B cell (primary cell): ENCODE measurements at regions not wholly inside any gene's neighbourhood (a gene's known extent, or its start where the extent isn't known, plus 50 kb on each side); places are given as distances from the start of the nearest gene placed in this dataset.

ENCODE experiments used
- ATAC-seq: fragments of 200-7000 bp; cut with Tn5 transposase; one replicate; pipeline ENCODE4 v1.10.0; 2021; ENCODE audit warnings: low read depth, mild to moderate bottlenecking, moderate number of reproducible peaks, moderate library complexity
- CTCF ChIA-PET: fragments of 350-600 bp; sonication (Branson Sonifier 250); formaldehyde crosslinking; loops from one replicate; lab custom pipeline; 2021; ENCODE audit warnings: antibody characterized with exemption, inconsistent platforms; lab: Charles Lee
- POLR2A ChIA-PET: fragments of 350-600 bp; sonication (Branson Sonifier 250); formaldehyde crosslinking; loops from one replicate; lab custom pipeline; 2021; ENCODE audit warnings: antibody characterized with exemption; lab: Charles Lee
- DNase-seq: peaks from one replicate; pipeline ENCODE4 v3.0.0; 2013
- H2AFZ ChIP-seq: 2 replicates; pipeline ENCODE4 v1.6.1; 2012; ENCODE audit warnings: mild to moderate bottlenecking, low read depth, low read length; ENCODE audit not compliant: insufficient read depth, poor library complexity, severe bottlenecking
- H3K27ac ChIP-seq, 2 donors: 1 replicate in 1 of 2; 2 replicates in 1 of 2; pipeline ENCODE4 v1.5.1; 2012 to 2013; ENCODE audit warnings: low read length in 2 of 2, mild to moderate bottlenecking in 2 of 2, moderate library complexity in 1 of 2
- H3K27me3 ChIP-seq, 4 experiments: fragments of 200-600 bp in 1 of 4; sonication (generic) in 1 of 4; replicated peaks in 1 of 4; 1 replicate in 2 of 4; 2 replicates in 2 of 4; pipeline versions ENCODE4 v1.6.1 to v1.7.0; 2013 to 2016; ENCODE audit warnings: low read length in 3 of 4, mild to moderate bottlenecking in 2 of 4, mixed read lengths in 1 of 4, moderate library complexity in 1 of 4; ENCODE audit not compliant: insufficient read depth in 4 of 4, control insufficient read depth in 3 of 4; ENCODE audit errors: control extremely low read depth in 1 of 4
- H3K36me3 ChIP-seq, 2 experiments: replicated peaks in 1 of 2; 1 replicate in 1 of 2; 2 replicates in 1 of 2; pipeline versions ENCODE4 v1.6.1 to v1.7.1; 2013; ENCODE audit warnings: low read length in 1 of 2; ENCODE audit not compliant: insufficient read depth in 2 of 2, control insufficient read depth in 1 of 2; ENCODE audit errors: control extremely low read depth in 1 of 2, extremely low read depth in 1 of 2
- H3K4me1 ChIP-seq, 2 donors: fragments of 200-600 bp in 1 of 2; sonication (generic) in 1 of 2; 1 replicate in 1 of 2; 2 replicates in 1 of 2; pipeline versions ENCODE4 v1.5.1 to v1.6.1; 2013 to 2017; ENCODE audit warnings: low read length in 2 of 2; ENCODE audit not compliant: control insufficient read depth in 2 of 2, insufficient read depth in 2 of 2
- H3K4me2 ChIP-seq: replicated peaks from 2 replicates; pipeline ENCODE3; 2012; ENCODE audit warnings: mild to moderate bottlenecking, low read depth, low read length; ENCODE audit not compliant: poor library complexity, severe bottlenecking
- H3K4me3 ChIP-seq, 5 experiments: fragments of 200-600 bp in 1 of 5; sonication (generic) in 1 of 5; 1 replicate in 3 of 5; 2 replicates in 2 of 5; pipeline versions ENCODE4 v1.5.1 to v1.7.0; 2011 to 2016; ENCODE audit warnings: low read length in 4 of 5, mild to moderate bottlenecking in 4 of 5, low read depth in 2 of 5, control low read depth in 1 of 5, moderate library complexity in 1 of 5; ENCODE audit not compliant: insufficient read depth in 1 of 5; ENCODE audit errors: control extremely low read depth in 1 of 5, extremely low read depth in 1 of 5
- H3K79me2 ChIP-seq: fragments of 200-600 bp; sonication (generic); one replicate; pipeline ENCODE4 v1.6.0; 2016; ENCODE audit warnings: low read length; ENCODE audit not compliant: control insufficient read depth, insufficient read depth
- H3K9ac ChIP-seq: fragments of 200-600 bp; sonication (generic); 2 replicates; pipeline ENCODE4 v1.6.1; 2017; ENCODE audit warnings: mild to moderate bottlenecking, low read length, moderate library complexity
- H3K9me3 ChIP-seq, 3 donors: one replicate each; pipeline versions ENCODE4 v1.6.1 to v1.7.1; 2013; ENCODE audit warnings: low read length in 2 of 3; ENCODE audit not compliant: control insufficient read depth in 2 of 3, insufficient read depth in 1 of 3; ENCODE audit errors: control extremely low read depth in 1 of 3
- H4K20me1 ChIP-seq: 2 replicates; pipeline ENCODE4 v1.6.0; 2012; ENCODE audit warnings: mild to moderate bottlenecking, low read length; ENCODE audit not compliant: insufficient read depth, control insufficient read depth, poor library complexity, severe bottlenecking
- H3K27ac Mint-ChIP-seq: one replicate; pipeline ENCODE4 v1.8.0; 2021; ENCODE audit warnings: mixed read lengths
- H3K27me3 Mint-ChIP-seq: one replicate; pipeline ENCODE4 v1.8.0; 2021; ENCODE audit warnings: mixed read lengths
- H3K4me1 Mint-ChIP-seq: one replicate; pipeline ENCODE4 v1.8.0; 2021; ENCODE audit warnings: mixed read lengths
- H3K4me3 Mint-ChIP-seq: one replicate; pipeline ENCODE4 v1.8.0; 2021; ENCODE audit warnings: mixed read lengths
- H3K9me3 Mint-ChIP-seq: one replicate; pipeline ENCODE4 v1.8.0; 2022; ENCODE audit warnings: mixed read lengths; ENCODE audit not compliant: insufficient read depth
- CTCF ChIP-seq: fragments of 200-600 bp; IDR thresholded peaks from one replicate; pipeline ENCODE4 v1.8.0; 2022; ENCODE audit warnings: antibody characterized with exemption, mild to moderate bottlenecking
- EZH2 ChIP-seq: IDR thresholded peaks from 2 replicates; pipeline ENCODE4 v1.6.1; 2012; ENCODE audit warnings: borderline replicate concordance, low read depth, mild to moderate bottlenecking, moderate library complexity, low read length; ENCODE audit not compliant: insufficient read depth, poor library complexity, severe bottlenecking
- WGBS: methylation state at CpG from one replicate; pipeline ENCODE4 v1.1.5; 2013; ENCODE audit warnings: missing lambda C conversion rate; ENCODE audit not compliant: insufficient coverage; 5-methylcytosine and 5-hydroxymethylcytosine counted together
- intact Hi-C: fragments of 100-400 bp; cut with micrococcal nuclease; formaldehyde crosslinking; loops from one replicate; pipeline ENCODE4 v1.10.0; 2022

- no peak overlapping the region for H3K4me2 ChIP-seq
- peaks cover 0 to 10% (median 0%) of the 10 kb centered on the region in 3 donors for H3K9me3 ChIP-seq
- 62% methylated on average over 5 of the region's 5 CpGs for WGBS
- Mint-ChIP-seq H3K9me3 (no peaks in the 10 kb centered on the region), H3K27ac (no peak overlapping the region), H3K27me3 (peaks cover 44% of the 10 kb centered on the region), H3K4me1 (no peaks in the 10 kb centered on the region), H3K4me3 (no peak overlapping the region)
- no peak overlapping the region for H2AFZ ChIP-seq
- CTCF ChIA-PET = no interaction called here
- intact Hi-C loops = no loop called here
- H4K20me1 ChIP-seq = no peaks in the 10 kb centered on the region
- TF ChIP-seq EZH2 (no peak), CTCF (no peak)
- no peak overlapping the region for H3K9ac ChIP-seq
- POLR2A ChIA-PET = no interaction called here
- H3K4me3 ChIP-seq = no peak overlapping the region
- H3K36me3 ChIP-seq = no peaks in the 10 kb centered on the region
- H3K79me2 ChIP-seq = no peaks in the 10 kb centered on the region
- DNase-seq = no peak
- no peak overlapping the region for H3K27ac ChIP-seq
- H3K4me1 ChIP-seq = no peaks in the 10 kb centered on the region
- no peak for ATAC-seq
- peaks cover 0 to 13% (median 2%) of the 10 kb centered on the region in 4 experiments for H3K27me3 ChIP-seq
Measured at GRCh38 chr20:48480216-48480772, 347.5 kb downstream of the PREX1 start.

- ChIA-PET POLR2A (no interaction called here), CTCF (no interaction called here)
- Mint-ChIP-seq H3K27ac (no peak overlapping the region), H3K4me1 (no peaks in the 10 kb centered on the region), H3K9me3 (no peaks in the 10 kb centered on the region), H3K27me3 (peaks cover 38% of the 10 kb centered on the region), H3K4me3 (no peak overlapping the region)
- Histone ChIP-seq H3K4me2 (no peak overlapping the region), H3K27me3 (peaks cover 0 to 13% (median 2%) of the 10 kb centered on the region in 4 experiments), H3K79me2 (no peaks in the 10 kb centered on the region), H3K4me1 (no peaks in the 10 kb centered on the region), H4K20me1 (no peaks in the 10 kb centered on the region), H3K4me3 (no peak overlapping the region), H3K9ac (no peak overlapping the region), H3K9me3 (peaks cover 0 to 10% (median 0%) of the 10 kb centered on the region in 3 donors), H3K36me3 (no peaks in the 10 kb centered on the region), H2AFZ (no peak overlapping the region), H3K27ac (no peak overlapping the region)
- ATAC-seq = no peak
- 88% methylated on average over 9 of the region's 9 CpGs for WGBS
- no peak for DNase-seq
- intact Hi-C loops = no loop called here
- TF ChIP-seq EZH2 = no peak
- TF ChIP-seq CTCF = no peak
Measured at GRCh38 chr20:48478806-48479585, 348.8 kb downstream of the PREX1 start.
